Kidney tubule cell (primary cell): ENCODE measurements at regions not wholly inside any gene's neighbourhood (a gene's known extent, or its start where the extent isn't known, plus 50 kb on each side); places are given as distances from the start of the nearest gene placed in this dataset.

ENCODE experiments used
- DNase-seq: peaks from one replicate; pipeline ENCODE4 v3.0.0-alpha.2; 2018; ENCODE audit warnings: low spot score

- no peak for DNase-seq
These were observed 527.5 kb downstream of the INHBA start for GRCh38 chr7:41175435-41175834.

- DNase-seq, result no peak
These were observed 528.4 kb downstream of the INHBA start for GRCh38 chr7:41174521-41174920.

GRCh38 chr7:41170466-41170865 lies 532.4 kb downstream of the INHBA start:
- DNase-seq, result no peak

DNA sequence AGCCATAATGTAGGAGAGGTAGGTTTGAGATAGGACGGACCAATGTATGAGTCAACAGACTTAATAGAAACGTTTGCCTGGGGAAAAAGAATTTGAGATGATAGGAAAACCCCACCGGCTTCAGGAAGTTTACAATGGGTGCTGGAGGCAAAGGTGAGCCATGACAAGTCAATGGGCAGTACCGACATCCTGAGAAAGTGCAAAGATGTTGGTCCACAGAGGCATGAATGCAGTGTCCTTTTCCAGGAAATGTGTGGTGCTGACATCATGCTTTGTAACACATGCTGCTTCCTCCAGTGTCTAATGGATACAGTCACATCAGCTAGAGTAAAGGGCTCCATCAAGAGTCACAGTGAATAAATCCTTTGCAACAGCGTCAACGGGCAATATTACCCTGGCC lies 533.6 kb downstream of the INHBA start:
- DNase-seq, result peak; percentile 36

- no peak for DNase-seq
These were observed 535.1 kb downstream of the INHBA start for GRCh38 chr7:41167836-41168235.

- DNase-seq, result no peak
These were observed 538.5 kb downstream of the INHBA start for GRCh38 chr7:41164440-41164839.

GRCh38 chr7:41163991-41164390 lies 538.9 kb downstream of the INHBA start:
- no peak for DNase-seq

GRCh38 chr7:41162612-41163011 lies 540.3 kb downstream of the INHBA start:
- DNase-seq, result peak; percentile 49

- DNase-seq, result no peak
These were observed 541.8 kb downstream of the INHBA start for GRCh38 chr7:41161041-41161587.

DNA sequence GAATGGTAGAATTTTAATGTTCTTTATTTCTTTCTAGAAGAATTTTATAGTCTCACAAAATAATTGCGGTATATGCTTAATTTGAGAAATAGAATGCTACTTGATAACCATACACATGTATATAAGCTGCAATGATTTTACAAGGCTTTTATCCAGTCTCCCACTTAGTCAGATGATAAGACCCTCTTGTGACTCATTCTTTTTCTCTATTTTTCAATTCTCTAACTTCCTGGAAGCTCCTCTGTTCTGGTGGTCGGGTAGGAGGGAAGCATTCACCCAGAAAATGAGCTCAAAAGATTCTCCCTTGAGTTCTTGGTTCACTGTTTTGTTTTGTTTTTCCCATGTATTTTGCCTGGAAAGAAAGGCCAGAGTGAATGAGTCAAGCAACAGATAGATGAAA lies 546.6 kb downstream of the INHBA start:
- peak; percentile 35 for DNase-seq

- DNase-seq, result no peak
These were observed 549.6 kb downstream of the INHBA start for GRCh38 chr7:41153268-41153667.

DNA sequence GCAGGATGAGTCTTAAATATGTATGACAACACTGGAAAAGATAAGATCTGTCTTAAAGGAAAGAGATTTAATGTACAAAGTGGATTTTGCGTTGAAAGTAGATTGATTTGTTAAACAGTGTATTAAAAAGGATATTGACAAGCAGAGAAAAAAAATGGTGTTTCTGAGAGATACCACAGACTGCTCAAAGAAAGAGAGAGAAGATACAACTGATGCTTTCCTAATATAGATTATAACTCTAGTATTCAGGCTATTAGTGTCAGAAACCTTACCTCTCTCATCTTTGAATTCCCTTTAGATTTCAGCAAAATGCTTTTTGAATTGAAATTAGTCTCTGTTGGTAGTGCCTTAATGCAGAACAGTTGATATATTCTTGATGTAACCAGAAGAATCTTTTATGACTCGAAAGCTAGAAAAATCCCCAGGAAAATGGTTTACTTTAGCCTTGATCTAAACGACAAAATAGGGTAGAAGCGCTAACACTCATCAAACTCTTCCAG lies 550.7 kb downstream of the INHBA start:
- no peak for DNase-seq

DNA sequence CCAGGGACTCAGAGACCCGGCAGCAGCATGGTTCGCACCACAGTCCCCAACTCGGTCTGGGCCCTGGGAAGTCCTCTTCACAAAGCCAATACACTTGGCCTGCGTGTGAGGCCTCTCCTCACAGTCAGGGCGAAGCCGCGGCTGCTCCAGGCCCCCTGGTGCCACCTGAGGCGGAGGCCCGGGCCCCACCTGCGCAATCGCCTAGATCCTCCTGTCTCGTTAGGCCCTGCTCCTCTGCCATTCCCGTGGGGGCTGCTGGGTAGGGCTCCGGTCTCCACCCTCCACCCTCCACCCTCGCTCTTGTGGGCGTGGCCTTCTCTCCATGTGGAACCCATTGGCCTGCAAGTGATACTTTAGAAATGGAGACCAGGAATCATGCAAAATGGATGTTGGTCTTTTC lies 553.3 kb downstream of the INHBA start:
- DNase-seq, result no peak

DNA sequence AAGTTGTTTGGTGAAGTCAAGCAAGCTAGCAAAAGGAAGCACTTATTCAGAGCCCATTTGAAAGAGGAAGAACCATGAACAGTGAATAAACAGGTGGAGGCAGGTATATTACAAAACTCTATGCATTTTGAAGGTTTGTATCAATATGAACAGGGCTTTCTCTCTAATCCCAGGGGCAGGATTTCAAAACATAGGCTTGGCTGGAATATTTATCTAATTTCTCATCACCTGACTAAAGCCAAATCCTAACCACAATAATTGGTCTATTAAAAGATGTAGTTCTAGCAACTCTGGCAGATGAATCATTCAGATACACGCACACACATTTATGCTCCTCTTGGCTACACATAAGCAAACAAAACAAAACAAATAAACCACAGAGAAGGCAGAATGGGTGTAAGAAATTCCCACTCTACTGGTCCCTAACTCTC lies 554.4 kb downstream of the INHBA start:
- peak; percentile 86 for DNase-seq

GRCh38 chr7:41147606-41148485 lies 555.0 kb downstream of the INHBA start:
- DNase-seq, result no peak

DNA sequence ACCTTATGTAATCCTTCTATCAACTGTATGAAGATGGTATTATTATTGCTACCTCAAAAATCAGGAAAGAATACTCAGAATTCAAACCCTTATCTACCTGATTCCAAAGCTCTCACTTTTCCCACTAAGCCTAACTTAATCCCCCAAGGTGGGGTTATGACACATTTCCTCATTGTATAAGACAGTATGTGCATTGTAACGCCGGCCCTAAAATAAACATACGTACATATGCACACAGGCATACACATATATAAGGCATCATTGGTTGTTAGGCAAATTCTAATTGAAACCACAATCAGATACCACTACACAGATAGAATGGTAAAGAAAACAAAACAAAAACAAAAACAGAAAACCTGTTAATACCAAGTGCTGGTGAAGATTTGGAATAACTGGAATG lies 556.5 kb downstream of the INHBA start:
- no peak for DNase-seq

DNA sequence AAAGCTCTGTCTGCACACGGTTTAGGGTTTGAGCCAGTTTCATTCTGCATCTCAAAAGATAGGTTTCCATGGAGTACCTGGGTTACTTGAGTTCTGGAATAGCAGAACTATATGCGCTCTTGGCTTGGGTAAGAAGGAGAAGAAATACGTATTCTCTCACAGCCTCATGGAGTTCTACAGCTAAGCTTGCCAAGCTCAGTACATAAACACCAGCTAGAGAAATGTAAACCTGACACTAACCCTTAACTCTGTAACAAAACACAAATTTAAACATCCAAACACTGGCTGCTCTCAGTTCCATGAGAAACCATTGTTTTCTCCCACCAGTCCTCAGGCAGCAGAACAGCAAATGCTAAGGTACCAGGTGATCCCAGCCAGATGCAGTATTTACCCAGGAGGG lies 557.2 kb downstream of the INHBA start:
- no peak for DNase-seq

DNA sequence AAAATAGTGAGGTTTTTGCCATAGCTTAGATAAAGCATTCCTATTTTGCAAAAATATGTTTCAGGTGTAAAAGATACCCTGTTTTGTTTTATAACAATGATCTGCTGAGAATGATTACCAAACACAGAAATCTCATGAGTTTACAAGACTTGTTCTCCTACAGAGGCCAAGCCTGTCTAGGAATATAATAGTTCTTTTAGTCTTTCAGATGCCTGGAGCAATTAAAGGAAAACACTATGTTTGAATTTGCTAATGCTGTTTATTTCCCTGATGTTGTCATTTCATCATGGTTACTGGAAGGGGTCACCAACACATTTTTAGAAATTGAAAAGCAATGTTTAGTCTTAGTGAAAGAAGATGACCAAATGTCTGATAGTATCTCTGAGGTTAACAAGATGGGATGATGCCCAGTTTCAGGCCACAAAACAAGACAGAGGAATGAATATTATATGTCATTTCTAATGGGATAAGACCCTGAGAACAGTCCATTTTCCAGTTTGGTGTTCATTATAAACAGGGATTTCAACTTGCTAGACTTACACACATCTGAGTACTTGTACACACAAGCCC lies 559.9 kb downstream of the INHBA start:
- no peak for DNase-seq

- no peak for DNase-seq
These were observed 563.1 kb downstream of the INHBA start for GRCh38 chr7:41139789-41140188.

DNA sequence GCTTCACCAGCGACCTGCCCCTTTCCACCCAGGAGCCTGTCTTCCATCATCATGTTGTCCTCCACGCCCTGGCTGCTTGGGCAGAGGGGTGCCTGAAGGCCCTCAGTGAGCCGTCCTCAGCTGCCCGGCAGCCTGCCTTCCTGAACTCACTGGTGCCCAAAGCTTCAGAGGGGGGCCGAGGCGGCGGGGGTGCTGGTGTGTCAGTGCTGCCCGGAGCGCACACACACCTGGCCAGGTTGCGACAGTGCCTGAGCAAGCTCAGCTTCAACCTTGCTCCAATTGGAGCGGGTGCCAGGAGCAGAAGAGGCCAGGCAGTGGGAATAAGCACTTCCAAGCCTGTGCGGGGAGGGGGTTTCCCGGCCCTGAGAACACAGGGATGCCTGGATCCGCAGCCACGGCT lies 566.3 kb downstream of the INHBA start:
- DNase-seq, result no peak

DNA sequence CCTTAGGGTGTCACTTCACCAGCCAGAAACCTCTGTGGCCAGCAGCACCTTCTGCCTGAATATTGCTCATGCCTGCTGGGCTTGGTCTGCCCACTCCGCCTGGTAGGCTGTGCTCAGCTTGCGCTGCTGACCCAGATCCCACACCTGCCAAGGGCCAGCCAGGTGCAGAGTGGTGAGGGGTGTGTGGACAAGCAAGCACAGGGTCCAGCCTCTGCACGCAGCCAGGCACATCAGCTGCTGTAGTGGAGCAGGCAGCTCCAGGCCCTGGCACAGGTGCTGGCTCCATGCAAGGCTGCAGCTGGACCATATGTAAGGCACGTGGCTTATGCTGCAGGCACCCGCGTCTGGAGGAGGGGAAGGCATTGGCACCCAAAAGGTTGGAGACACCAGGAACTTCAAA lies 567.4 kb downstream of the INHBA start:
- DNase-seq, result no peak

DNA sequence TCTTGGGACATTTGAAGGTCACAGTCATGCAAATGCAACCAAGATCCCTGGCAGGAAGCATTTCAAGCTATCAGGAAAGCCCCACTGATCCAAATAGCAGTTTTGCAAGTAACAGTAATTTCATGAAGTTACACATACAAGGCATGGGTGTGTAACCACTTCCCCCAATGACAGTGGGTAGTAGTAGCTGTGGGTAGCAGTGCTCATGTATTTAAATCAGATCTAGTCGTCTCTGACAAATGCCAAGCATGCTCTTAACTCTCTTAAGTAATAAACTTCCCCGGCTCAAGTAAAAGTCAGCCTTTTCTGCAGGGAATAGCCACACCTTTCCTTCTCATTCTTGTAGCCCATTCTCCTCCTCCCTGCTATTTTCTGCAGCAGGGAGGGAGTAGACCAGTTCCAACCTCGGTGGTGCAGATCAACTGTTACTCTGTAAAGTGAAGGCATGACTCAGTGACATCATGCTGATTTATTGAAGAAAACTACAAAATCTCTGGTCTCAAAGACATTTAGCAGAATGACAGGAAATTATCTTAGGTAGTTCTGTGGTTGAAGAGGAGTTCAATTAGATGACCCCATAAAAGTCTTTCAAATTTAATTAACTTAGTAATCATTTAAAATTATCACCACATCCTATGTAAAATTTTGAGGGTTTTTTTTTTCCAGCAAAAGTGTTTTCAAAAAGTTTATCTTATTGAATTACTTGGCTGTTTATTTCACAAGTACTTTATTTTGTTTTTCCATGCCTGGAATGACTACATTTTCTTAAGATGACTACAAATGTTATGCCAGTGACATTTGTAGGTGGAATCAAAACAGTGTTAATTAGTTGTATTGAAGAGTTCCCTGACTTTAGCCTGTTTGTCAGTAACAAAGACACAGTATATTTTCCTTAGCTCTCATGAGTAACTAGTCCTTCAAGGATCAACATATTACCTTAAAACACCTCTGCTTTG lies 568.3 kb downstream of the INHBA start:
- DNase-seq, result peak; percentile 64
